Astrocyte (in vitro differentiated cells and primary cell): ENCODE measurements at regions not wholly inside any gene's neighbourhood (a gene's known extent, or its start where the extent isn't known, plus 50 kb on each side); places are given as distances from the start of the nearest gene placed in this dataset.

Experiments
- DNase-seq: peaks from one replicate; pipeline ENCODE4 v3.0.0-alpha.2; 2010; ENCODE audit warnings: low read depth
- FAIRE-seq: peaks from 2 replicates; lab custom pipeline; 2011; peaks lifted over from hg19 to GRCh38; lab: Jason Lieb, UNC
- H2AFZ ChIP-seq: 2 replicates; pipeline ENCODE4 v1.6.0; 2012; ENCODE audit warnings: low read depth, low read length, inconsistent platforms
- H3K27ac ChIP-seq: 2 replicates; pipeline ENCODE4 v1.5.1; 2011; ENCODE audit warnings: low read depth, low read length, inconsistent platforms
- H3K27me3 ChIP-seq: 2 replicates; pipeline ENCODE4 v1.6.0; 2011; ENCODE audit warnings: low read length, inconsistent platforms; ENCODE audit not compliant: insufficient read depth
- H3K36me3 ChIP-seq: 2 replicates; pipeline ENCODE4 v1.5.1; 2011; ENCODE audit warnings: low read length, inconsistent platforms; ENCODE audit not compliant: insufficient read depth
- H3K4me1 ChIP-seq: 2 replicates; pipeline ENCODE4 v1.5.1; 2011; ENCODE audit warnings: low read length, inconsistent platforms; ENCODE audit not compliant: insufficient read depth
- H3K4me2 ChIP-seq: 2 replicates; pipeline ENCODE4 v1.6.0; 2012; ENCODE audit warnings: low read length, inconsistent platforms
- H3K4me3 ChIP-seq: 2 replicates; pipeline ENCODE4 v1.5.1; 2011; ENCODE audit warnings: low read depth, mild to moderate bottlenecking, low read length, inconsistent platforms; ENCODE audit not compliant: insufficient read depth
- H3K79me2 ChIP-seq: 2 replicates; pipeline ENCODE4 v1.6.0; 2012; ENCODE audit warnings: mild to moderate bottlenecking, low read length, inconsistent platforms; ENCODE audit not compliant: insufficient read depth
- H3K9ac ChIP-seq: 2 replicates; pipeline ENCODE4 v1.6.0; 2012; ENCODE audit warnings: mild to moderate bottlenecking, low read length, inconsistent platforms
- H3K9me3 ChIP-seq: 2 replicates; pipeline ENCODE4 v1.5.1; 2012; ENCODE audit warnings: low read depth, mild to moderate bottlenecking, low read length, inconsistent platforms; ENCODE audit not compliant: insufficient read depth
- H4K20me1 ChIP-seq: 2 replicates; pipeline ENCODE4 v1.6.0; 2012; ENCODE audit warnings: low read length, inconsistent platforms; ENCODE audit not compliant: insufficient read depth
- H3K27ac Mint-ChIP-seq: one replicate; pipeline ENCODE4 v1.8.0; 2021; ENCODE audit warnings: mild to moderate bottlenecking, mixed read lengths; ENCODE audit not compliant: unreplicated experiment
- H3K27me3 Mint-ChIP-seq: one replicate; pipeline ENCODE4 v1.8.0; 2021; ENCODE audit warnings: low read depth, mixed read lengths; ENCODE audit not compliant: unreplicated experiment
- H3K36me3 Mint-ChIP-seq: one replicate; pipeline ENCODE4 v1.8.0; 2021; ENCODE audit warnings: low read depth, mixed read lengths; ENCODE audit not compliant: unreplicated experiment
- H3K4me1 Mint-ChIP-seq: one replicate; pipeline ENCODE4 v1.8.0; 2021; ENCODE audit warnings: low read depth, mixed read lengths; ENCODE audit not compliant: unreplicated experiment
- H3K4me3 Mint-ChIP-seq: one replicate; pipeline ENCODE4 v1.8.0; 2021; ENCODE audit warnings: mild to moderate bottlenecking, moderate library complexity, mixed read lengths; ENCODE audit not compliant: unreplicated experiment
- H3K9me3 Mint-ChIP-seq: one replicate; pipeline ENCODE4 v1.8.0; 2021; ENCODE audit warnings: mild to moderate bottlenecking, mixed read lengths; ENCODE audit not compliant: unreplicated experiment
- CTCF ChIP-seq: IDR thresholded peaks from 2 replicates; pipeline ENCODE4 v1.5.1; 2011; ENCODE audit warnings: low read depth, mild to moderate bottlenecking, inconsistent platforms, low read length, moderate library complexity; ENCODE audit not compliant: insufficient read depth
- EZH2 ChIP-seq: IDR thresholded peaks from 2 replicates; pipeline ENCODE4 v1.6.1; 2012; ENCODE audit warnings: mild to moderate bottlenecking, low read length, inconsistent platforms; ENCODE audit not compliant: insufficient read depth

GRCh38 chr4:117823388-117823787, 210.9 kb upstream of the NDST3 start:
- H3K79me2 ChIP-seq = no peaks in the 10 kb centered on the region
- H3K4me1 ChIP-seq = no peaks in the 10 kb centered on the region
- H3K36me3 Mint-ChIP-seq = no peaks in the 10 kb centered on the region
- no peaks in the 10 kb centered on the region for H3K36me3 ChIP-seq
- no peak overlapping the region for H2AFZ ChIP-seq
- no peaks in the 10 kb centered on the region for H3K27me3 ChIP-seq
- no peak overlapping the region for H3K27ac Mint-ChIP-seq
- H3K4me3 ChIP-seq = no peak overlapping the region
- no peak overlapping the region for H3K4me2 ChIP-seq
- FAIRE-seq (no peak), DNase-seq (no peak)
- no peaks in the 10 kb centered on the region for H4K20me1 ChIP-seq
- H3K4me1 Mint-ChIP-seq = no peaks in the 10 kb centered on the region
- H3K9me3 ChIP-seq = no peaks in the 10 kb centered on the region
- TF ChIP-seq EZH2 (no peak), CTCF (no peak)
- H3K9me3 Mint-ChIP-seq = no peaks in the 10 kb centered on the region
- H3K9ac ChIP-seq = no peak overlapping the region
- H3K27me3 Mint-ChIP-seq = no peaks in the 10 kb centered on the region
- H3K27ac ChIP-seq = no peak overlapping the region
- no peak overlapping the region for H3K4me3 Mint-ChIP-seq

- Mint-ChIP-seq H3K9me3 (no peaks in the 10 kb centered on the region), H3K36me3 (no peaks in the 10 kb centered on the region), H3K27ac (no peak overlapping the region), H3K4me3 (no peak overlapping the region), H3K4me1 (no peaks in the 10 kb centered on the region), H3K27me3 (no peaks in the 10 kb centered on the region)
- DNase-seq = no peak
- Histone ChIP-seq H3K4me3 (no peak overlapping the region), H3K27me3 (no peaks in the 10 kb centered on the region), H3K4me1 (no peaks in the 10 kb centered on the region), H3K79me2 (no peaks in the 10 kb centered on the region), H3K36me3 (no peaks in the 10 kb centered on the region), H3K9ac (no peak overlapping the region), H3K27ac (no peak overlapping the region), H3K9me3 (no peaks in the 10 kb centered on the region), H4K20me1 (no peaks in the 10 kb centered on the region), H3K4me2 (no peak overlapping the region), H2AFZ (no peak overlapping the region)
- TF ChIP-seq CTCF (no peak), EZH2 (no peak)
- FAIRE-seq = no peak
These were observed 208.7 kb upstream of the NDST3 start for GRCh38 chr4:117825600-117825999.

GRCh38 chr4:117831060-117831683, 203.1 kb upstream of the NDST3 start:
- H4K20me1 ChIP-seq = no peaks in the 10 kb centered on the region
- no peak overlapping the region for H3K27ac ChIP-seq
- H3K4me2 ChIP-seq = no peak overlapping the region
- FAIRE-seq (no peak), DNase-seq (no peak)
- H2AFZ ChIP-seq = no peak overlapping the region
- H3K27me3 ChIP-seq = no peaks in the 10 kb centered on the region
- H3K4me3 ChIP-seq = no peak overlapping the region
- Mint-ChIP-seq H3K4me3 (no peak overlapping the region), H3K27me3 (peaks cover 3% of the 10 kb centered on the region), H3K4me1 (no peaks in the 10 kb centered on the region), H3K9me3 (no peaks in the 10 kb centered on the region), H3K36me3 (no peaks in the 10 kb centered on the region), H3K27ac (no peak overlapping the region)
- no peaks in the 10 kb centered on the region for H3K79me2 ChIP-seq
- H3K4me1 ChIP-seq = no peaks in the 10 kb centered on the region
- no peak for TF ChIP-seq EZH2
- no peak for TF ChIP-seq CTCF
- no peaks in the 10 kb centered on the region for H3K36me3 ChIP-seq
- no peak overlapping the region for H3K9ac ChIP-seq
- H3K9me3 ChIP-seq = no peaks in the 10 kb centered on the region
